ENCODE measurements at regions not wholly inside any gene's neighbourhood (a gene's known extent, or its start where the extent isn't known, plus 50 kb on each side); places are given as distances from the start of the nearest gene placed in this dataset.

- no peaks in the 10 kb centered on the region for H3K9me3 ChIP-seq (ENCODE audit: control insufficient read depth in 2 of 3, low read length in 3 of 3)
- DNase-seq (no peak), ATAC-seq (no peak)
- ChIA-PET CTCF (no interaction called here), POLR2A (no interaction called here)
- H3K4me1 ChIP-seq (ENCODE audit: control insufficient read depth in 2 of 2, insufficient read depth in 2 of 2, low read length in 2 of 2): no peaks in the 10 kb centered on the region
- no peaks in the 10 kb centered on the region for H3K36me3 ChIP-seq (ENCODE audit: control insufficient read depth in 2 of 3, insufficient read depth in 3 of 3, low read length in 3 of 3)
- Mint-ChIP-seq H3K27me3 (peaks cover 4 to 41% (median 10%) of the 10 kb centered on the region in 5 donors), H3K36me3 (no peaks in the 10 kb centered on the region), H3K4me3 (no peak overlapping the region), H3K27ac (no peak overlapping the region), H3K4me1 (no peaks in the 10 kb centered on the region), H3K9me3 (no peaks in the 10 kb centered on the region)
- no peak overlapping the region for H3K4me3 ChIP-seq (ENCODE audit: low read length)
- H3K27me3 ChIP-seq (ENCODE audit: control insufficient read depth in 2 of 2, insufficient read depth in 2 of 2, low read length in 2 of 2): no peaks in the 10 kb centered on the region
- no peak overlapping the region for H3K27ac ChIP-seq (ENCODE audit: low read depth, low read length)
- intact Hi-C loops (cut with micrococcal nuclease): no loop called here
These were observed 208.7 kb upstream of the NCAM1 start for GRCh38 chr11:112752563-112752962.

DNA sequence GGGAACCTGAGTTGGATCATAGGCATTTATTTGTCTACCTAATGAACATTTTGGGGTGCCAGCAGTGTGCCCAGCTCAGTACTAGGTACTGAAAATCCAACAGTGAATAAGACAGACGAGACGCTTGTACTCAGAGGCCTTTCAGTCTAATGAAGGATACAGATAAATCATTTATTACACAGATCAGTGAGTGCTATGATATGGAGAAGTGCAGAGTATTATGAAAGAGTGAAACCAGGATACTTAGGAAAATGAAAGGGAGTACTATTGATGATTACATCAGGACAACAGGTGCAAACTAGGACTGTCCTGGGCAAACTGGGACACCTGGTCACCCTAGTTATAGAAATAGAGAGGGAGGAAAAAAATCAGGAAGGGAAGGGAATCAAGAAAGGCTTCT is 207.5 kb upstream of the NCAM1 start:
- POLR2A ChIA-PET: no interaction called here
- ATAC-seq (no peak), DNase-seq (no peak)
- Mint-ChIP-seq H3K9me3 (no peaks in the 10 kb centered on the region), H3K4me1 (no peaks in the 10 kb centered on the region), H3K27ac (no peak overlapping the region), H3K4me3 (no peak overlapping the region), H3K36me3 (no peaks in the 10 kb centered on the region), H3K27me3 (peaks cover 0 to 37% (median 10%) of the 10 kb centered on the region in 5 donors)
- H3K4me1 ChIP-seq (ENCODE audit: control insufficient read depth in 2 of 2, insufficient read depth in 2 of 2, low read length in 2 of 2): no peaks in the 10 kb centered on the region
- no peaks in the 10 kb centered on the region for H3K36me3 ChIP-seq (ENCODE audit: control insufficient read depth in 2 of 3, insufficient read depth in 3 of 3, low read length in 3 of 3)
- H3K4me3 ChIP-seq (ENCODE audit: low read length): no peak overlapping the region
- H3K27ac ChIP-seq (ENCODE audit: low read depth, low read length): no peak overlapping the region
- CTCF ChIA-PET: no interaction called here
- no peaks in the 10 kb centered on the region for H3K27me3 ChIP-seq (ENCODE audit: control insufficient read depth in 2 of 2, insufficient read depth in 2 of 2, low read length in 2 of 2)
- no peaks in the 10 kb centered on the region for H3K9me3 ChIP-seq (ENCODE audit: control insufficient read depth in 2 of 3, low read length in 3 of 3)
- intact Hi-C loops (cut with micrococcal nuclease): no loop called here

DNA sequence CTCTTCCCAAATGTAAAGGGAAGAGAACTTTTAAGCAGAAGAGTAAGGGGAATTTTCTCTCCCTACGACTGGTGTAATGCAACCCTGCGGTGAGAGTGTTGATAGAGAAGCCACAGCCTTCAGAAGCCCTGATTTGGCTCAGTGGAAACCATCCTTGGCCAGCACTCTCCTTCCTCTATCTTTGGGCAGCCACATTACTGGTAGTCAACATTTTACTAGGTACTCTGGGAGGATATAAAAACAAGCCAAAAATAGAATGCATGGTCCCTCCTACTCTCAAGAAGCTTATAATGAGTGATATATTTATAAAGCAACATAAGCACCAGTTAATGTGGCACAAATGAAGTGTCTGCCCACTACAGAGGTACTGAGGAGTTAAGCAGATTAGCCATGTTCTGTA is 201.8 kb upstream of the NCAM1 start:
- no peaks in the 10 kb centered on the region for H3K36me3 ChIP-seq (ENCODE audit: control insufficient read depth in 2 of 3, insufficient read depth in 3 of 3, low read length in 3 of 3)
- no peaks in the 10 kb centered on the region for H3K9me3 ChIP-seq (ENCODE audit: control insufficient read depth in 2 of 3, low read length in 3 of 3)
- no peak for ATAC-seq
- peaks cover 0 to 2% (median 0%) of the 10 kb centered on the region in 11 donors for H3K9me3 Mint-ChIP-seq
- no peak overlapping the region for H3K4me3 ChIP-seq (ENCODE audit: low read length)
- no peaks in the 10 kb centered on the region for H3K4me1 ChIP-seq (ENCODE audit: control insufficient read depth in 2 of 2, insufficient read depth in 2 of 2, low read length in 2 of 2)
- no peaks in the 10 kb centered on the region for H3K27me3 ChIP-seq (ENCODE audit: control insufficient read depth in 2 of 2, insufficient read depth in 2 of 2, low read length in 2 of 2)
- no peaks in the 10 kb centered on the region for H3K36me3 Mint-ChIP-seq
- no peak overlapping the region for H3K27ac Mint-ChIP-seq
- intact Hi-C loops (cut with micrococcal nuclease): no loop called here
- no peak overlapping the region for H3K4me3 Mint-ChIP-seq
- no peak overlapping the region for H3K27ac ChIP-seq (ENCODE audit: low read depth, low read length)
- H3K4me1 Mint-ChIP-seq: no peaks in the 10 kb centered on the region
- ChIA-PET CTCF (no interaction called here), POLR2A (no interaction called here)
- peaks cover 0 to 29% (median 11%) of the 10 kb centered on the region in 5 donors for H3K27me3 Mint-ChIP-seq
- no peak for DNase-seq

DNA sequence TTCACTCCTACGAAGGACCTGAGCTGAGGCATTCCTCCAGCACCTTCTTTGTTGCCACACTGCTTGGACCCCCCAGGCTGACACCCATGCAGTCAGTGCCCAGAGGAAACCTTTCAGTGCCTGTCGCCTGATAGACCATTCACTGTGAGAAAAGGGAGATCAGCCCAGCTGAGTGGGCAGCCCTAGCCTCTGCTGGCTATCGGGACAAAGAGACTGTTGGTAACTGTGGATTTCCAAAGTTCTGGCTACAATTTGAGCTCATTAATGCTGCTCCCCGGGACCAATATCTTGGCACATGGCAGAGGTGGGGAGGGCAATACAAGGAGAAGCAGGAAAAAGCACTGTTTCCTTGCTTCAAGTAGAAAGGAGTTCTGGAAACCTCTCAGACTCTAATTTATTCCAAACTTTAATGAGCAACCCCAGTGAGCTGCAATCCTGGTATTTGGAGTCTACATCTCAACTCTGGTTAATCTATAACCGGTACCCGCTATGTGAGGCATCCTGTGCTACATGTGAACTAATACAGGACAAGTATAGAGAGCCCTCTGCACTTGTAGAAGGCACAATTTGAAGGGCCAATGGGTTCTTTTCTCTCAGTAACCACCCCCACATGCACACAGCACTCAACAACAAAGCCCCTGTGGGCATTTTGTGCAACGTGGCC is 200.7 kb upstream of the NCAM1 start:
- H3K4me1 ChIP-seq (ENCODE audit: control insufficient read depth in 2 of 2, insufficient read depth in 2 of 2, low read length in 2 of 2): no peaks in the 10 kb centered on the region
- H3K27ac ChIP-seq (ENCODE audit: low read depth, low read length): no peak overlapping the region
- no peak for DNase-seq
- Mint-ChIP-seq H3K27ac (no peak overlapping the region), H3K9me3 (peaks cover 0 to 2% (median 0%) of the 10 kb centered on the region in 11 donors), H3K36me3 (no peaks in the 10 kb centered on the region), H3K4me1 (peaks cover 0 to 1% (median 0%) of the 10 kb centered on the region in 7 donors), H3K4me3 (no peak overlapping the region), H3K27me3 (peaks cover 0 to 23% (median 11%) of the 10 kb centered on the region in 5 donors)
- no peaks in the 10 kb centered on the region for H3K9me3 ChIP-seq (ENCODE audit: control insufficient read depth in 2 of 3, low read length in 3 of 3)
- ATAC-seq: no peak
- intact Hi-C loops (cut with micrococcal nuclease): no loop called here
- H3K36me3 ChIP-seq (ENCODE audit: control insufficient read depth in 2 of 3, insufficient read depth in 3 of 3, low read length in 3 of 3): no peaks in the 10 kb centered on the region
- ChIA-PET POLR2A (no interaction called here), CTCF (no interaction called here)
- no peaks in the 10 kb centered on the region for H3K27me3 ChIP-seq (ENCODE audit: control insufficient read depth in 2 of 2, insufficient read depth in 2 of 2, low read length in 2 of 2)
- no peak overlapping the region for H3K4me3 ChIP-seq (ENCODE audit: low read length)

DNA sequence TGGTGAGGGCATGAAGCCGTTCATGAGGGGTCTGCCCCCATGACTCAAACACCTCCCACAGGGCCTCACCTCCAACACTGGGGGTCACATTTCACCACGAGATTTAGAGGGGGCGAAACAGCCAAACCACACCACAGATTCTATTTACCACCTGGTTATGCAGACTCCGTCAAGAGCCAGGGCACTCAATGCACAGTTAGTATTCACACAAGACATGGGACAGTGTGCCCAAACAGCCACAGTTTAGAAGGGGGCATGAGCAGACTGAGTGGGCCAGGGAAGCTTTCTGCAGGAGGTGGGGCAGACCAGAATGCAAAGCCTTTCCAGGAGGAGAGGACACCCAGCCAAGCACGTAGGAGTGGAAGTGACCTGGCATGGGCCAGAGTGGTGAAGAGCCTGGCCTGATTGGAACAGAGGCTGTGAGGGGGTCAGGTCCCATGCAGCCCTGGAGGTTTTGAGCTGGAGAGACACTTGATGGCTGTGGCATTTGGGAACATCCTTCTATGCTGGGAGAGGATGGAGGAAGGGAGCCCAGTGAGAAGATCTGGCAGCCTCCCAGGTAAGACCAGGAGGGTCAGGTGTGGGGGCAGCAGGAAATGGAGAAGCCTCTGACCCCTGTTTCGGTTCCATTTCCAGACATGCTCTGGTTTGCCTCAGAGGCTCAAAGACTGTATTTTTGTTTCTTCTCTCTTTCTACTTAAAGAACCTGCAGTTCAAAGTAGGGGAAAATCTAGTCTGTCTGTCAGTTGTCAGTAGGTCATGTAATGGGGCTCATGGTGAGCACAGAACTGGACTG is 199.1 kb upstream of the NCAM1 start:
- Mint-ChIP-seq H3K36me3 (no peaks in the 10 kb centered on the region), H3K27ac (no peak overlapping the region), H3K4me1 (peaks cover 0 to 1% (median 0%) of the 10 kb centered on the region in 7 donors), H3K9me3 (peaks cover 0 to 2% (median 0%) of the 10 kb centered on the region in 11 donors), H3K4me3 (no peak overlapping the region), H3K27me3 (peaks cover 0 to 22% (median 11%) of the 10 kb centered on the region in 5 donors)
- Histone ChIP-seq H3K4me1 (ENCODE audit: control insufficient read depth in 2 of 2, insufficient read depth in 2 of 2, low read length in 2 of 2) (no peaks in the 10 kb centered on the region), H3K9me3 (ENCODE audit: control insufficient read depth in 2 of 3, low read length in 3 of 3) (no peaks in the 10 kb centered on the region), H3K27ac (ENCODE audit: low read depth, low read length) (no peak overlapping the region), H3K27me3 (ENCODE audit: control insufficient read depth in 2 of 2, insufficient read depth in 2 of 2, low read length in 2 of 2) (no peaks in the 10 kb centered on the region), H3K36me3 (ENCODE audit: control insufficient read depth in 2 of 3, insufficient read depth in 3 of 3, low read length in 3 of 3) (no peaks in the 10 kb centered on the region), H3K4me3 (ENCODE audit: low read length) (no peak overlapping the region)
- POLR2A ChIA-PET: no interaction called here
- intact Hi-C loops (cut with micrococcal nuclease): no loop called here
- ATAC-seq (no peak), DNase-seq (no peak)
- CTCF ChIA-PET: no interaction called here

- H3K4me3 Mint-ChIP-seq: no peak overlapping the region
- no peaks in the 10 kb centered on the region for H3K36me3 Mint-ChIP-seq
- ATAC-seq (no peak), DNase-seq (no peak)
- no peaks in the 10 kb centered on the region for H3K27me3 ChIP-seq (ENCODE audit: control insufficient read depth in 2 of 2, insufficient read depth in 2 of 2, low read length in 2 of 2)
- intact Hi-C loops (cut with micrococcal nuclease): no loop called here
- POLR2A ChIA-PET: no interaction called here
- H3K36me3 ChIP-seq (ENCODE audit: control insufficient read depth in 2 of 3, insufficient read depth in 3 of 3, low read length in 3 of 3): no peaks in the 10 kb centered on the region
- H3K27ac Mint-ChIP-seq: no peak overlapping the region
- no peak overlapping the region for H3K4me3 ChIP-seq (ENCODE audit: low read length)
- H3K27ac ChIP-seq (ENCODE audit: low read depth, low read length): no peak overlapping the region
- H3K4me1 ChIP-seq (ENCODE audit: control insufficient read depth in 2 of 2, insufficient read depth in 2 of 2, low read length in 2 of 2): no peaks in the 10 kb centered on the region
- peaks cover 0 to 1% (median 0%) of the 10 kb centered on the region in 7 donors for H3K4me1 Mint-ChIP-seq
- H3K27me3 Mint-ChIP-seq: peaks cover 0 to 20% (median 11%) of the 10 kb centered on the region in 5 donors
- peaks cover 0 to 2% (median 0%) of the 10 kb centered on the region in 11 donors for H3K9me3 Mint-ChIP-seq
- CTCF ChIA-PET: no interaction called here
- no peaks in the 10 kb centered on the region for H3K9me3 ChIP-seq (ENCODE audit: control insufficient read depth in 2 of 3, low read length in 3 of 3)
These were observed 198.5 kb upstream of the NCAM1 start for GRCh38 chr11:112762707-112763090.

GRCh38 chr11:112765337-112765736 is 195.9 kb upstream of the NCAM1 start:
- H3K36me3 ChIP-seq (ENCODE audit: control insufficient read depth in 2 of 3, insufficient read depth in 3 of 3, low read length in 3 of 3): no peaks in the 10 kb centered on the region
- no peaks in the 10 kb centered on the region for H3K36me3 Mint-ChIP-seq
- no peak overlapping the region for H3K4me3 Mint-ChIP-seq
- DNase-seq (no peak), ATAC-seq (no peak)
- intact Hi-C loops (cut with micrococcal nuclease): no loop called here
- peaks cover 0 to 19% (median 0%) of the 10 kb centered on the region in 5 donors for H3K27me3 Mint-ChIP-seq
- no peak overlapping the region for H3K4me3 ChIP-seq (ENCODE audit: low read length)
- peaks cover 0 to 1% (median 0%) of the 10 kb centered on the region in 7 donors for H3K4me1 Mint-ChIP-seq
- ChIA-PET POLR2A (no interaction called here), CTCF (no interaction called here)
- H3K27ac Mint-ChIP-seq: no peak overlapping the region
- no peak overlapping the region for H3K27ac ChIP-seq (ENCODE audit: low read depth, low read length)
- H3K9me3 ChIP-seq (ENCODE audit: control insufficient read depth in 2 of 3, low read length in 3 of 3): no peaks in the 10 kb centered on the region
- H3K27me3 ChIP-seq (ENCODE audit: control insufficient read depth in 2 of 2, insufficient read depth in 2 of 2, low read length in 2 of 2): no peaks in the 10 kb centered on the region
- H3K9me3 Mint-ChIP-seq: peaks cover 0 to 2% (median 0%) of the 10 kb centered on the region in 11 donors
- H3K4me1 ChIP-seq (ENCODE audit: control insufficient read depth in 2 of 2, insufficient read depth in 2 of 2, low read length in 2 of 2): no peaks in the 10 kb centered on the region
